ENCODE measurements at regions not wholly inside any gene's neighbourhood (a gene's known extent, or its start where the extent isn't known, plus 50 kb on each side); places are given as distances from the start of the nearest gene placed in this dataset.
A peak's percentile ranks its signal among the peaks of the same experiment; 100 is the strongest.

GRCh38 chr2:56444339-56444738 lies 260.5 kb downstream of the CCDC85A start:
- Mint-ChIP-seq H3K36me3 (ENCODE audit: insufficient read depth, unreplicated experiment) (peaks cover 6% of the 10 kb centered on the region), H3K9me3 (ENCODE audit: low read depth, unreplicated experiment) (peaks cover 2% of the 10 kb centered on the region), H3K4me1 (ENCODE audit: low read depth, unreplicated experiment) (peaks cover 42% of the 10 kb centered on the region), H3K27ac (ENCODE audit: unreplicated experiment) (peak overlapping the region; percentile 92), H3K27me3 (ENCODE audit: unreplicated experiment) (no peaks in the 10 kb centered on the region), H3K4me3 (ENCODE audit: low read depth, unreplicated experiment) (no peak overlapping the region)
- BruUV-seq (replicated peaks), result no TSS peak
- intact Hi-C loops (cut with micrococcal nuclease; ENCODE audit: unreplicated experiment), result loop anchor here (10.0 kb wide), 2 partner anchors 300 to 1070 kb away; no protein-coding TSS in a partner anchor
- TF ChIP-seq, protein P1, sequence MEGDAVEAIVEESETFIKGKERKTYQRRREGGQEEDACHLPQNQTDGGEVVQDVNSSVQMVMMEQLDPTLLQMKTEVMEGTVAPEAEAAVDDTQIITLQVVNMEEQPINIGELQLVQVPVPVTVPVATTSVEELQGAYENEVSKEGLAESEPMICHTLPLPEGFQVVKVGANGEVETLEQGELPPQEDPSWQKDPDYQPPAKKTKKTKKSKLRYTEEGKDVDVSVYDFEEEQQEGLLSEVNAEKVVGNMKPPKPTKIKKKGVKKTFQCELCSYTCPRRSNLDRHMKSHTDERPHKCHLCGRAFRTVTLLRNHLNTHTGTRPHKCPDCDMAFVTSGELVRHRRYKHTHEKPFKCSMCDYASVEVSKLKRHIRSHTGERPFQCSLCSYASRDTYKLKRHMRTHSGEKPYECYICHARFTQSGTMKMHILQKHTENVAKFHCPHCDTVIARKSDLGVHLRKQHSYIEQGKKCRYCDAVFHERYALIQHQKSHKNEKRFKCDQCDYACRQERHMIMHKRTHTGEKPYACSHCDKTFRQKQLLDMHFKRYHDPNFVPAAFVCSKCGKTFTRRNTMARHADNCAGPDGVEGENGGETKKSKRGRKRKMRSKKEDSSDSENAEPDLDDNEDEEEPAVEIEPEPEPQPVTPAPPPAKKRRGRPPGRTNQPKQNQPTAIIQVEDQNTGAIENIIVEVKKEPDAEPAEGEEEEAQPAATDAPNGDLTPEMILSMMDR (IDR thresholded peaks at IDR 0.05; ENCODE audit: unreplicated experiment), result no peak
- DNase-seq, result peak; percentile 83
- CTCF ChIA-PET, result interaction anchor here (0.5 to 0.6 kb wide), 2 partner anchors 103 to 367 kb away, joined by 3 read pairs; no protein-coding TSS in a partner anchor

DNA sequence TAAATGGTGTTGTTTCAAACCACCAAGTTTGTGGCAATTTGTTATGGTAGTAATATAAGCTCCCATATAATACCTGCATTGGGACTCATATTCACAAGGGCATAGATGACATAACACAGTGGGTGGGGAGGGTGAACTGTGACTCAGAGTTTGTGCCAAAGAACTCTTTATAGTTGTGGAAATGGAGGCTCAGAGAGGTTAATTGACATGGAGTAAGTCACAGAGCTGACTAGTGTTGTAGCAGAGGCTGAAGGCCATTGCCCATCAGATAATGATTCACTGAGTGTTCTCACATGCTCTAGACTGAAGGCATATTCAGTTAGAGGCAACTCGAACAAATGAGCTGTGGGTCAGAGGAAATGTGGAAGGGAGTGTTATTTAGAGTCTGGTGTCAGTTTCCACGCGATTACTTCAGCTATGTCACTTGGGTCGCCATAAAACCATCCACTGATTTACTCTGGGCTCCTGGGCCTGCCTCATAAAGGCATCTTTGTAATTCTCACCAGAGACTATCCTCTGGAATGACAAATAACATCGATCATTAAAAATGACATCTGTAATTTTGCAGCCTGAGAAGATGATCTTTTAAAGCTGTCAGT lies 264.7 kb downstream of the CCDC85A start:
- intact Hi-C loops (cut with micrococcal nuclease; ENCODE audit: unreplicated experiment), result loop anchor here (2.0 to 10.0 kb wide), 4 partner anchors 74 to 1066 kb away; no protein-coding TSS in a partner anchor
- H3K9me3 Mint-ChIP-seq (ENCODE audit: low read depth, unreplicated experiment), result peaks cover 7% of the 10 kb centered on the region
- peaks cover 61% of the 10 kb centered on the region for H3K4me1 Mint-ChIP-seq (ENCODE audit: low read depth, unreplicated experiment)
- peaks cover 8% of the 10 kb centered on the region for H3K36me3 Mint-ChIP-seq (ENCODE audit: insufficient read depth, unreplicated experiment)
- H3K27me3 Mint-ChIP-seq (ENCODE audit: unreplicated experiment), result no peaks in the 10 kb centered on the region
- DNase-seq, result peak; percentile 23
- CTCF ChIA-PET, result interaction anchor here (0.5 to 1.1 kb wide), 3 partner anchors 58 to 301 kb away, joined by 3 to 4 read pairs (median 3); no protein-coding TSS in a partner anchor
- H3K27ac Mint-ChIP-seq (ENCODE audit: unreplicated experiment), result peak overlapping the region; percentile 79
- no TSS peak for BruUV-seq (replicated peaks)
- H3K4me3 Mint-ChIP-seq (ENCODE audit: low read depth, unreplicated experiment), result peak overlapping the region; percentile 68
- TF ChIP-seq, protein P1 (IDR thresholded peaks at IDR 0.05; ENCODE audit: unreplicated experiment), result no peak

DNA sequence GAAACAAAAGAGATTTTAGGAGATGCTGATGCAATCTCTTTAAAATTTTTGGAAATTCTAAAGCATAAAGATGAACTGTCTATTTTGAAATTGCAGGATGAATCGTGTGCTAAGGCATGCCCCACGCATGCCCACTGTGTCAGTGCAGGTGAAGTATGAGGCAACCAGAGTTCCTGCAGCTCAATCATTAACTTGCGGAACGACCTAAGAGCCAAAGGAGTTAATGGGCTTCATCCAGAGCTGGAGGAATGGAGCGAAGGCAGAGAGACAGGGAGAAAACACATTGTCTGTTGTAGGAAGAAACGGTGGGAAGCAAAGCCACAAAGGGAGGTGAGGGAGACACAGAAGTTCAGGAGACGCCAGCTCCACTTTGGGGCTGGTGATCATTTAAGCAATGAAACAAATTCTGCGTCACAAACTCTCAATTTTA lies 265.2 kb downstream of the CCDC85A start:
- peak; percentile 75 for DNase-seq
- peak overlapping the region; percentile 68 for H3K4me3 Mint-ChIP-seq (ENCODE audit: low read depth, unreplicated experiment)
- peaks cover 7% of the 10 kb centered on the region for H3K9me3 Mint-ChIP-seq (ENCODE audit: low read depth, unreplicated experiment)
- no peaks in the 10 kb centered on the region for H3K27me3 Mint-ChIP-seq (ENCODE audit: unreplicated experiment)
- peaks cover 61% of the 10 kb centered on the region for H3K4me1 Mint-ChIP-seq (ENCODE audit: low read depth, unreplicated experiment)
- BruUV-seq (replicated peaks), result no TSS peak
- intact Hi-C loops (cut with micrococcal nuclease; ENCODE audit: unreplicated experiment), result loop anchor here (2.0 to 10.0 kb wide), 4 partner anchors 74 to 1066 kb away; no protein-coding TSS in a partner anchor
- TF ChIP-seq, protein P1 (IDR thresholded peaks at IDR 0.05; ENCODE audit: unreplicated experiment), result no peak
- H3K27ac Mint-ChIP-seq (ENCODE audit: unreplicated experiment), result peak overlapping the region; percentile 79
- CTCF ChIA-PET, result interaction anchor here (0.6 to 1.1 kb wide), 2 partner anchors 266 to 301 kb away, joined by 3 read pairs; no protein-coding TSS in a partner anchor
- H3K36me3 Mint-ChIP-seq (ENCODE audit: insufficient read depth, unreplicated experiment), result peaks cover 12% of the 10 kb centered on the region

GRCh38 chr2:56449449-56449860 lies 265.7 kb downstream of the CCDC85A start:
- peak overlapping the region; percentile 79 for H3K27ac Mint-ChIP-seq (ENCODE audit: unreplicated experiment)
- intact Hi-C loops (cut with micrococcal nuclease; ENCODE audit: unreplicated experiment), result loop anchor here (2.0 to 10.0 kb wide), 4 partner anchors 73 to 1065 kb away; no protein-coding TSS in a partner anchor
- CTCF ChIA-PET, result interaction anchor here (0.7 to 1.1 kb wide), 2 partner anchors 235 to 300 kb away, joined by 3 read pairs; no protein-coding TSS in a partner anchor
- H3K4me1 Mint-ChIP-seq (ENCODE audit: low read depth, unreplicated experiment), result peaks cover 57% of the 10 kb centered on the region
- BruUV-seq (replicated peaks), result no TSS peak
- peaks cover 13% of the 10 kb centered on the region for H3K36me3 Mint-ChIP-seq (ENCODE audit: insufficient read depth, unreplicated experiment)
- H3K9me3 Mint-ChIP-seq (ENCODE audit: low read depth, unreplicated experiment), result peaks cover 7% of the 10 kb centered on the region
- no peaks in the 10 kb centered on the region for H3K27me3 Mint-ChIP-seq (ENCODE audit: unreplicated experiment)
- TF ChIP-seq, protein P1 (IDR thresholded peaks at IDR 0.05; ENCODE audit: unreplicated experiment), result no peak
- peak overlapping the region; percentile 68 for H3K4me3 Mint-ChIP-seq (ENCODE audit: low read depth, unreplicated experiment)
- no peak for DNase-seq

Measured in Calu3 (cell line).